NCI-H2227 (cell line): ENCODE measurements at regions not wholly inside any gene's neighbourhood (a gene's known extent, or its start where the extent isn't known, plus 50 kb on each side); places are given as distances from the start of the nearest gene placed in this dataset.
"Not testable (repeated sequence)": the region's sequence is repeated elsewhere in the genome, so short reads cannot be mapped to it uniquely, and the experiment has no call there.

Experiments
- DNase-seq: peaks from one replicate; lab custom pipeline; 2025; ENCODE audit not compliant: unreplicated experiment; lab: John Stamatoyannopoulos, UW

GRCh38 chr10:63773962-63774361 is 252.8 kb downstream of the REEP3 start:
- DNase-seq: no peak

GRCh38 chr10:63780101-63780500 is 258.9 kb downstream of the REEP3 start:
- no peak for DNase-seq

- DNase-seq: no peak
Measured at GRCh38 chr10:63781226-63781625, 260.0 kb downstream of the REEP3 start.

- no peak for DNase-seq
Measured at GRCh38 chr10:63783882-63784281, 262.7 kb downstream of the REEP3 start.

- DNase-seq: no peak
Measured at GRCh38 chr10:63788152-63788821, 267.1 kb downstream of the REEP3 start.

GRCh38 chr10:63795094-63795860 is 274.1 kb downstream of the REEP3 start:
- DNase-seq: no peak

- DNase-seq: no peak
Measured at GRCh38 chr10:63798599-63799498, 277.6 kb downstream of the REEP3 start.

- no peak for DNase-seq
Measured at GRCh38 chr10:63799521-63800300, 278.5 kb downstream of the REEP3 start.

- no peak for DNase-seq
Measured at GRCh38 chr10:63801166-63801565, 280.0 kb downstream of the REEP3 start.

- no peak for DNase-seq
Measured at GRCh38 chr10:63806330-63806729, 285.1 kb downstream of the REEP3 start.

GRCh38 chr10:63812501-63812900 is 291.3 kb downstream of the REEP3 start:
- DNase-seq: no peak

GRCh38 chr10:63819753-63820329 is 298.6 kb downstream of the REEP3 start:
- DNase-seq: peak; percentile 47

- DNase-seq: no peak
Measured at GRCh38 chr10:63822496-63822895, 301.3 kb downstream of the REEP3 start.

GRCh38 chr10:63825111-63825510 is 303.9 kb downstream of the REEP3 start:
- no peak for DNase-seq

GRCh38 chr10:63825766-63826165 is 304.6 kb downstream of the REEP3 start:
- DNase-seq: no peak

GRCh38 chr10:63827018-63827417 is 305.8 kb downstream of the REEP3 start:
- not testable (repeated sequence) for DNase-seq

- DNase-seq: no peak
Measured at GRCh38 chr10:63829020-63829419, 307.8 kb downstream of the REEP3 start.

GRCh38 chr10:63829573-63830149 is 308.5 kb downstream of the REEP3 start:
- DNase-seq: no peak

GRCh38 chr10:63832686-63833085 is 311.5 kb downstream of the REEP3 start:
- no peak for DNase-seq

GRCh38 chr10:63833411-63834060 is 312.3 kb downstream of the REEP3 start:
- DNase-seq: no peak
